ENCODE measurements at regions not wholly inside any gene's neighbourhood (a gene's known extent, or its start where the extent isn't known, plus 50 kb on each side); places are given as distances from the start of the nearest gene placed in this dataset.

DNA sequence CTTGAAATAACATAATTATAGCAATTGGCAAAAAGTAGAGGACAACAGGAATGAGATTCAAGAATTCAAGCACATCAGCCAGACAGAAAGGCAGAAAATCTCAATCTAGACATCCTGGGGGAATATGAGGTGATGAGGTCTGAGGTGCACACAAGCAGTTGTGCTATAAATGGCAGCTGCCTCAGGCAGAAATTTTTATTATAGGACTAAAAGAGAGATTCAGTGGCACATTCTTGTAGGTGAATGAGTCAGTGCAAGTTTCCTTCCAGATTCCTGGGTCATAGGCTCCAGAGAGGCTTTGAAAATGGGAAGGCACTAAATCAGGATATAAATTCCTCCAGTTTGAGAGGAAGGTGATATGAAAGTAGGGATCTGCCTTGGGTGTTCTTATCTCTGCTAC is 127.2 kb upstream of the THSD7B start:
- CTCF ChIA-PET: interaction anchor here (0.6 kb wide), 1 partner anchor 71 kb away, joined by 3 read pairs; no protein-coding TSS in a partner anchor

DNA sequence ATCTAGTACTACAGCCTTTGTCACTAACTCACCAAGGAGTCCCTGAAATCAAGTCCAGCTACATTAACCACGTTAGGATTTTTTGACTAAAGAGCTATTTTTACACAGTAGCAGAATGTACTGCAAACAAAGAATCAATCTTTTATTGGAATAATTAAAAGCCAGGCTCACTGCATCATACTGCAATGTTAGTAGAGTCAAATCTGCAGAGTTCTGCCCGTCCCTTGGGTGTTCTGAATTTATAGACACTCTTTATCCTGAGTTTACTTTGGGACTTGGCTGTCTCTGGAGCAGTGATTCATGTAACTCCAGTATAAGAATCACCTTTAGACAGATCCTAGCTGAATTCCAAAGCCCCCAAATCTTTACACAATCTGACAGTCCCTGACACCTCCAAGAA is 127.9 kb upstream of the THSD7B start:
- no peaks in the 10 kb centered on the region for H3K36me3 ChIP-seq (ENCODE audit: control insufficient read depth, insufficient read depth, low read length)
- TF ChIP-seq, protein P1, sequence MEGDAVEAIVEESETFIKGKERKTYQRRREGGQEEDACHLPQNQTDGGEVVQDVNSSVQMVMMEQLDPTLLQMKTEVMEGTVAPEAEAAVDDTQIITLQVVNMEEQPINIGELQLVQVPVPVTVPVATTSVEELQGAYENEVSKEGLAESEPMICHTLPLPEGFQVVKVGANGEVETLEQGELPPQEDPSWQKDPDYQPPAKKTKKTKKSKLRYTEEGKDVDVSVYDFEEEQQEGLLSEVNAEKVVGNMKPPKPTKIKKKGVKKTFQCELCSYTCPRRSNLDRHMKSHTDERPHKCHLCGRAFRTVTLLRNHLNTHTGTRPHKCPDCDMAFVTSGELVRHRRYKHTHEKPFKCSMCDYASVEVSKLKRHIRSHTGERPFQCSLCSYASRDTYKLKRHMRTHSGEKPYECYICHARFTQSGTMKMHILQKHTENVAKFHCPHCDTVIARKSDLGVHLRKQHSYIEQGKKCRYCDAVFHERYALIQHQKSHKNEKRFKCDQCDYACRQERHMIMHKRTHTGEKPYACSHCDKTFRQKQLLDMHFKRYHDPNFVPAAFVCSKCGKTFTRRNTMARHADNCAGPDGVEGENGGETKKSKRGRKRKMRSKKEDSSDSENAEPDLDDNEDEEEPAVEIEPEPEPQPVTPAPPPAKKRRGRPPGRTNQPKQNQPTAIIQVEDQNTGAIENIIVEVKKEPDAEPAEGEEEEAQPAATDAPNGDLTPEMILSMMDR (IDR thresholded peaks at IDR 0.05; ENCODE audit: insufficient read depth, low read depth, low read length): no peak
- POLR2A ChIA-PET: no interaction called here
- DNase-seq (ENCODE audit: low read depth): no peak
- no peaks in the 10 kb centered on the region for H3K27me3 ChIP-seq (ENCODE audit: control insufficient read depth, insufficient read depth, low read length)
- no peak overlapping the region for H3K4me3 ChIP-seq (ENCODE audit: low read depth, low read length)
- CTCF ChIA-PET: no interaction called here

More for the DNA sequence above, 127.2 kb upstream of the THSD7B start:
- H3K27me3 ChIP-seq (ENCODE audit: control insufficient read depth, insufficient read depth, low read length): no peaks in the 10 kb centered on the region
- no peak overlapping the region for H3K4me3 ChIP-seq (ENCODE audit: low read depth, low read length)
- POLR2A ChIA-PET: no interaction called here
- no peaks in the 10 kb centered on the region for H3K36me3 ChIP-seq (ENCODE audit: control insufficient read depth, insufficient read depth, low read length)
- DNase-seq (ENCODE audit: low read depth): no peak
- TF ChIP-seq, protein P1 (IDR thresholded peaks at IDR 0.05; ENCODE audit: insufficient read depth, low read depth, low read length): no peak

DNA sequence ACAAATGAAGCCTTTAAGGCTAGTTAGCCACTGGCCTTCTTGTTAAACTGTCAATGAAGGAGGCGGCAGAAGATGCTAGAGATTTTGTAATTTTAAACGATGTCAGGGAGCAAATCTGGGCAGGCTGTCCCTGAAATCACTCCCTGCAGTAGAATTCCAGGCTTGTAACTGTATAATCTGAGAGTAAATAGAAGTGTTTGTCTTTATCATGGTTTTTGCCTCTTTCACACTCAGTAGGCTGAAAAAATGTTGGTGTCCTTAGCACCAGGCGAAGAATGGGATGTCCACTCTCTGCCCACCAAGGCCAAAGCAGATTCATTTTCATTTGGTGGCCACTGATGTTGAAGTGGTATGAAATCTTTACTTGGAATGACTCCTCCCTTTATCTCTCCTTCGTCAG is 136.9 kb upstream of the THSD7B start:
- Histone ChIP-seq H3K36me3 (ENCODE audit: control insufficient read depth, insufficient read depth, low read length) (no peaks in the 10 kb centered on the region), H3K27me3 (ENCODE audit: control insufficient read depth, insufficient read depth, low read length) (no peaks in the 10 kb centered on the region), H3K4me3 (ENCODE audit: low read depth, low read length) (no peak overlapping the region)
- DNase-seq (ENCODE audit: low read depth): no peak
- TF ChIP-seq, protein P1 (IDR thresholded peaks at IDR 0.05; ENCODE audit: insufficient read depth, low read depth, low read length): no peak
- POLR2A ChIA-PET: no interaction called here
- CTCF ChIA-PET: no interaction called here

DNA sequence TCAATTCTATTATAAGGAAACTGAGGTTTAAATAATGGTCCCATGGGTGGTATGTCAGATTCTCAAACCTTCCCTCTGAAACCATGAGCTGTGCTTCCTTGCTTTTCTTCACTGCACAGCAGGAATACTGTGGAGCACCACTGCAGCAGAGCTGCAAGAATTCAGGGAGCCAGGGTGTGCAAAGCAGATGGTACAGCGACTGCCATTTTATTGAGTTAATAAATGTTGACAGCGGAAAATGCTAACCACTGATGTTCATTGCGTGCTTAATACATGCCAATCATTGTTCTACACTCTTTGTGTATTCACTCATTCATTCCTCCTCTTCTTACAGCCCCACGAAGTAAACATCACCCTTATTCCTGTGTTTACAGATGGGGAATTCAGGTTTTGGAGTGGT is 152.2 kb upstream of the THSD7B start:
- DNase-seq (ENCODE audit: low read depth): no peak
- CTCF ChIA-PET: no interaction called here
- TF ChIP-seq, protein P1 (IDR thresholded peaks at IDR 0.05; ENCODE audit: insufficient read depth, low read depth, low read length): no peak

DNA sequence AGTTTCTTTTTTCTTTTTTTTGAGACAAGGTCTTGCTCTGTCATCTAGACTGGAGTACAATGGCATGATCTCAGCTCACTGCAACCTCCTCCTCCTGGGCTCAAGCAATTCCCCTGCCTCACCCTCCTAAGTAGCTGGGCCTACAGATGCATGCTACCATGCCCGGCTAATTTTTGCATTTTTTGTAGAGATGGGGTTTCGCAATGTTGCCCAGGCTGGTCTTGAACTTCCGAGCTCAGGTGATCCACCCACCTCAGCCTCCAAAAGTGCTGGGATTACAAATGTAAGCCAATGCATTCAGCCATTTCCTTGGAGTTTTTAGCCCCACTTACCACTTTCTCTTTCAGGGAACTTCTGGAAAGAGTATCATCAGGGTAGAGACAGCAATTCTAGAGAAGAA is 153.3 kb upstream of the THSD7B start:
- no peak for DNase-seq (ENCODE audit: low read depth)
- H3K36me3 ChIP-seq (ENCODE audit: control insufficient read depth, insufficient read depth, low read length): no peaks in the 10 kb centered on the region
- CTCF ChIA-PET: no interaction called here
- POLR2A ChIA-PET: no interaction called here
- H3K4me3 ChIP-seq (ENCODE audit: low read depth, low read length): no peak overlapping the region
- TF ChIP-seq, protein P1 (IDR thresholded peaks at IDR 0.05; ENCODE audit: insufficient read depth, low read depth, low read length): no peak
- H3K27me3 ChIP-seq (ENCODE audit: control insufficient read depth, insufficient read depth, low read length): no peaks in the 10 kb centered on the region

More for the DNA sequence above, 152.2 kb upstream of the THSD7B start:
- POLR2A ChIA-PET: no interaction called here
- H3K4me3 ChIP-seq (ENCODE audit: low read depth, low read length): no peak overlapping the region
- H3K36me3 ChIP-seq (ENCODE audit: control insufficient read depth, insufficient read depth, low read length): no peaks in the 10 kb centered on the region
- H3K27me3 ChIP-seq (ENCODE audit: control insufficient read depth, insufficient read depth, low read length): no peaks in the 10 kb centered on the region
